LNCAP (cell line): ENCODE measurements at regions not wholly inside any gene's neighbourhood (a gene's known extent, or its start where the extent isn't known, plus 50 kb on each side); places are given as distances from the start of the nearest gene placed in this dataset.

Experiments
- CTCF ChIP-seq: fragments of 450-650 bp; IDR thresholded peaks from 2 replicates; pipeline ENCODE4 v1.5.1; 2017; ENCODE audit warnings: mild to moderate bottlenecking

DNA sequence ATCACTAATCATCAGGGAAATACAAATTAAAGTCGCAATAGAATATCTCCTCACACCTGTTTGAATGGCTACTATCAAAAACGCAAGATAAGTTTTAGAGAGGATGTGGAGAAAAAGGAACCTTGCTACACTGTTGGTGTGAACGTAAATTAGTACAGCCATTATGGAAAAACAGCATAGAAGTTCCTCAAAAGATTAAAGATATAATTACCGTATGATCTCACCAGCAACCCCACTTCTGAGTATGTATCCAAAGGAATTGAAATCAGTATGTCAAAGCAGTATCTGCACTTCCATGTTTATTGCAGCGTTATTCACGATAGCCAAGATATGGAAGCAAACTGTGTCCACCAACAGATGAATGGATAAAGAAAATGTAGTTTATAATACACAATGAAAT lies 164.4 kb downstream of the ZNF365 start:
- TF ChIP-seq CTCF, result no peak

DNA sequence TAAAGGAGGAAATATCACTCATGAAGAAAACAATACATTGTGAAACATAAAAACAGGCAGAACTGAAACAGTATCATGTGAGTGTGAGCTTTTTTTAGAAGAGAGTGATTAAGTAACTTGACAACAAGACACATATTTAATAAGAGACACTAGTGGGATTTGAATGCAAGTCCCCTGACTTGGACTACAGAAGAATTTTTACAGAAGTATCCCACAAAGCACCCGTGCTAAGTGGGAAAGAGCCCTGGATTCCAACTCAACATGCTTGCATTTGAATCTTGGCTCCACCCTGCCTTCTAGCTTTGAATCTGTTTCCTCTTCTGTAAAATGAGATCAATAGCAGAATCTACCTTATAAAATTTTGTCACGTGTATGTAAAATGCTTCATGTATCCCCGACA lies 166.2 kb downstream of the ZNF365 start:
- no peak for TF ChIP-seq CTCF

GRCh38 chr10:62541811-62542210 lies 167.6 kb downstream of the ZNF365 start:
- TF ChIP-seq CTCF, result no peak

GRCh38 chr10:62543571-62544355 lies 169.6 kb downstream of the ZNF365 start:
- TF ChIP-seq CTCF, result no peak

DNA sequence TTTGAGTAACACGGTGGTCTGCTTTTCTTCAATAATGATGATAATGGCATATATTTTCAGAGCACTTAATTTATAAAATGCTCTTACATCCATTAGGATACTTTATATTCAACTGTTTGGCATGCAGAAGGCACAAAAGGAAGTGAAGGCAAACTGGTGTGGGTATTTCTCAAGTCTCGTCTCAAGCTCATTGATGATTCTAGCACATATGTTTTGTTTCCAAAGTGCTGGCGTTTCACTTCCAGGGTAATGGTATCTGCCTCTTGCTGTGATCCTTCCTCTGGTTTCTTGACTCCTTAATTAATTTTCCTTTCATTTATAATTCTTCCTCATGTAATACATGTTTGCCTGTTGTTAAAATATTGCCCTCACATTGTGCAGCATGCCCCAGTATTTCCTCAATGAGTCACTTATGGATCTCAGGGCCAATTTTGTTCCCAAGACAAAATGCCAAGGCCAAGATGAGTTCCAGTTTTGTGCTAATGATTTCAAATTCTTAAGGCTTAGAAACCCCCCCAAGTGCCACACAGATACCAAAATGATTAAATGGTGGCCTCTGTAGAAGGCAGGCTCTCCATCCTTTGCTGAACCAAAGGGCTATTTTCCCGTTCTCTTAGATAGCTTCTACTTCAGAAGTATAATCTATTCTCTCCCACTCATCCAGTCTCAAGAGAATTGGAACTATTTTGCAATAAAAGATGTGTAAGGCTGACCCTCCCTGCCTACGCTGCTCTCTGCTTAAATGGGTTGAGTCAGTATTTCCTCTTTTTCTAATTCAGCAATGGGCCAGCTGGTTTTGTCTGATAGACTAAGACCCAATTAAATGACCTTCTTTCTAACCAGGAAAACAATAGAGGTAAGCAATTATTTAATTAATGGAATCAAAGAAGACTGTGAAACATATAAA lies 171.2 kb downstream of the ZNF365 start:
- TF ChIP-seq CTCF, result no peak

- TF ChIP-seq CTCF, result no peak
Observed at GRCh38 chr10:62548686-62549085, 174.5 kb downstream of the ZNF365 start.

- TF ChIP-seq CTCF, result no peak
Observed at GRCh38 chr10:62550173-62550572, 176.0 kb downstream of the ZNF365 start.
